Putamen (tissue), 1 donor: ENCODE measurements at regions not wholly inside any gene's neighbourhood (a gene's known extent, or its start where the extent isn't known, plus 50 kb on each side); places are given as distances from the start of the nearest gene placed in this dataset.

ENCODE experiments used
- DNase-seq: peaks from one replicate; pipeline ENCODE4 v3.0.0-alpha.2; 2016; ENCODE audit warnings: low spot score

DNA sequence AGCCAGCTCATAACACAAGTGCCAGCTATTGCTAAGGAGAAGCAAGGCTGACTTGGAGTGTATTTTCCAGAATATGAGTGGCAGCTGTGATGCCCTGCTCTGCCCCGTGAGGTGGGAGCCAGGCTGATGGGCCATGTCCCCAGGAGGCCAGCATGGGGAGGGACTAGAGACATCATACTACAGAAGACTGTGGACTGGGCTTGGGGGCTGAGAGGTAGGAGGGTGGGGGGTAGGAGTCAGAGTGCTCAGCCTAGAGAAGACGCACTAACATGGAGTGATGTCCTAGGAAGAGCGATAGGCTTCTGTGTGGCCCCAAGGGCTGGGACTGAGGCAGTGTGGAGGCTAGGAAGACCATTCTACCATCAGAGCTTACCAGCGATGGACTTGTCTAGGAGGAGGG lies 143.7 kb downstream of the WSCD1 start:
- DNase-seq: no peak

DNA sequence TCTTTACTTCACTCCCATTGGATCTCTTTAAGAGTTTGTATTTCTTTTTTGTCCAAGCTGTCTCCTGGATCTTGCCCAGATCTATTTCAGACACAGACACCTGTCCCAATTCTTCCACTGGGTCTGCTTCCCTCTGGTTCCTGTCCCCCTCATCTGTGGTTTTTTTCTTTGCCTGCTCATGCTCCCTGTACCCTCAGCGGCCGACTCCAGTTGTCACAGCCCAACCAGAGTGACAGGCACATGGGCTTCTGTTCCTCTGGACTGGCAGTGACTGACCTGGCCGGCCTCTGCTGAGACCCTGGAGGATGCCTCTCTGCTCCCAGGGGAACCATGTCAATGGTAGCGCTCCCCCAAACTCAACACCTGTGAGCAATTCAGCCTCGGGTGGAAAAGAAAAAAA lies 142.6 kb downstream of the WSCD1 start:
- DNase-seq: no peak

DNA sequence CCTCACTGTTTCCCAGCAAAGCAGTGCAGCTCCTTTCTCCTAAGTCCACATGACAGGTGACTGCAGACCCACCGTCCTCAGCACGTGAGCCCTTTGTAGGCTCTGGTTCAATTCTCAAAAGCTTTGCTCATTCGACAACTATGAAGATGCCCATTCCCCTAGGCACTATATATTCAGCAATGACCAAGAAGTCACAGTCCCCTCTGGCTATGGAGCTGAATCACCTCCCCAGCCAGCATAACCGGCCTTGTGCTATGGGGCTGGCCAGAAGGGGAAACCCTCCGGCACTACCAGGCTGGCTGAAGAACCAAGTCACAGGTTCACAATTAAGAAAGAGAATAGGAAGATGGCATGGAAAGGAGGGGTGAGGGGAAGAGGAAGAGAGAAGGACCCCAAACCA lies 139.7 kb downstream of the WSCD1 start:
- no peak for DNase-seq

DNA sequence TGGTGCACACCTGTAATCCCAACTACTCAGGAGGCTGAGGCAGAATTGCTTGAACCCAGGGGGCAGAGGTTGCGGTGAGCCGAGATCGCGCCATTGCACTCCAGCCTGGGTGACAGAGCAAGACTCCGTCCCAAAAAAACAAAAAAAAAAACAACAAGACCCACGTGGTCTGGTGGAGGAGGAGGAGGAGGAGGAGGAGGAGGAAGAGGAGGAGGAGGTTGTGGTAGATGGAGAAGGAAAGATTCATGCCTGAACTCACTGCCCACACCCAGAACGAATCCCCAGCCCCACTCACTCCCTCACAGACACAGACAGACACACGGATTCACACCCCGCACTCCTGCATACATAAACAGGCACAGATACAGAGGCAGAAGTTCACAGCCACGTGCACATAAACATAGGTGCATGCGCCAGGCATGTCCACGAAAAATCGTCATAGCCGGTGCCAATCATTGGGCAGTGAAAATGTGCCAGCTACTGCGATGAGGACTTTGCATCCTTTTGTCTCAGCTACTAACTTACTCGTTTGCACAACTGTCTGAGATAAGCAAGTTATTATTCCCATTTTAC lies 138.5 kb downstream of the WSCD1 start:
- DNase-seq: no peak

DNA sequence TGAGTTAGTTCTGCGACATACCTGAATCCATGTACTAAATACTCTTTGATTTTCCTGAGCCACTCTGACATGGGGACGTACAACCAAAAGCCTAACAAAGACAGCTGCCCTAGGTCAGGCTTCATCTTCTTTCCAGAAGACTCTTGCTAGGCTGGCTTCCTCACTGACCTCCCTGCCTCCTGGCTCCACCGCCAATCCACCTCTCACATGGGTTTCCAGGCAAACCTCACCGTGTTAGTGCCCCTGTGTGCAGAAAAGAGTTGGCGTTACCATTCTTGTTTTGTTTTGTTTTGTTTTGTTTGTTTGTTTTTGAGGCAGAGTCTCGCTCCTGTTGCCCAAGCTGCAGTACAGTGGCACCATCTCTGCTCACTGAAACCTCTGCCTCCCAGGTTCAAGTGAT lies 135.3 kb downstream of the WSCD1 start:
- no peak for DNase-seq

- no peak for DNase-seq
Observed at GRCh38 chr17:6205033-6205432, 134.9 kb downstream of the WSCD1 start.

DNA sequence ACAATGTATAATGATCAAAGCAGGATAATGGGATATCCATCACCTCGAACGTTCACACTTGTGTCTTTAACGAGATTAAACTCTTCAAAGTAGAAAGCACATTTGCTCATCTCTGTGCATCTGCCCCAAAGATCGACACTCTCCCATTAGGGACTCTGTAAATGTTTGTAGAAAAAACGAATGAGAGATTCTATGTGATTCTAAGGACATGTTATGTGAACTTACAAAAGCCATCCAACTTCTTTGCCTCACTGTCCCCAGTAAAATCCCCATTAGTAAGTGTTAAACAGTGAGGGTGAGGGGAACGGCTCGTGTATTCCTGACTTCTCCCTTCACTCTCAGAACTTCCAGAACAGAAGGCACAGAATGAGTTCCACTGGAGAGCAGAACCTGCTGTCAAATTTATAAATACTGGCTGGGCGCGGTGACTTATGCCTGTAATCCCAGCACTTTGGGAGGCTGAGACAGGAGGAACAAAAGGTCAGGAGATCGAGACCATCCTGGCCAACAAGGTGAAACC lies 134.1 kb downstream of the WSCD1 start:
- no peak for DNase-seq

- no peak for DNase-seq
Observed at GRCh38 chr17:6196355-6196754, 126.2 kb downstream of the WSCD1 start.

DNA sequence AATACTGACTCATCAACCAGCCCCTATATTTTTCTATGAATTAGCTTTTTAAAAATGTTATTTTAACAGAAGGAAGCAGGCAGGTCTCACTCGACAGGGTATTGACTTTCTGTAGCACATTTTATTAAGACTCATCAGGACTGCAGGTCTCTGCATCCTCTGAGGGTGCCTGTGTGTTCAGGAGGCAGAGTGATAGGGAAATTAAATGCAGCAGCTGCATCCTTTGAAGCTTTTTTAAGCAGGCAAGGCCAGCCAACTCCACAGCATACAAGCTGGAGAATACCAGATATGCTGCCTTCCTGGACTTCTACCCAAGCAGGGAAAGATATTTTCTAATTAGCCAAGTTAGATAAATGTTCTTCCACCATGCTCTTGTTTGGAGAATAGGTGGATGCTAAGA lies 124.9 kb downstream of the WSCD1 start:
- no peak for DNase-seq

GRCh38 chr17:6191405-6192324 lies 121.5 kb downstream of the WSCD1 start:
- no peak for DNase-seq

- DNase-seq: no peak
Observed at GRCh38 chr17:6187836-6188235, 117.7 kb downstream of the WSCD1 start.

GRCh38 chr17:6186998-6187397 lies 116.8 kb downstream of the WSCD1 start:
- no peak for DNase-seq

- no peak for DNase-seq
Observed at GRCh38 chr17:6184508-6184907, 114.3 kb downstream of the WSCD1 start.

- no peak for DNase-seq
Observed at GRCh38 chr17:6179017-6179416, 108.8 kb downstream of the WSCD1 start.

GRCh38 chr17:6177941-6178694 lies 107.9 kb downstream of the WSCD1 start:
- no peak for DNase-seq
